NCI-H128 (cell line): ENCODE measurements at regions not wholly inside any gene's neighbourhood (a gene's known extent, or its start where the extent isn't known, plus 50 kb on each side); places are given as distances from the start of the nearest gene placed in this dataset.
"Not testable (repeated sequence)": the region's sequence is repeated elsewhere in the genome, so short reads cannot be mapped to it uniquely, and the experiment has no call there.

Experiments
- DNase-seq: peaks from one replicate; lab custom pipeline; 2025; ENCODE audit not compliant: unreplicated experiment; lab: John Stamatoyannopoulos, UW

- DNase-seq, result no peak
These were observed 220.8 kb upstream of the ATP10A start for GRCh38 chr15:26083896-26084295.

- DNase-seq, result no peak
These were observed 220.3 kb upstream of the ATP10A start for GRCh38 chr15:26083457-26083856.

GRCh38 chr15:26082221-26083109, 219.3 kb upstream of the ATP10A start:
- DNase-seq, result peak; percentile 80

- no peak for DNase-seq
These were observed 218.7 kb upstream of the ATP10A start for GRCh38 chr15:26081758-26082220.

GRCh38 chr15:26075770-26076169, 212.6 kb upstream of the ATP10A start:
- no peak for DNase-seq

- no peak for DNase-seq
These were observed 210.6 kb upstream of the ATP10A start for GRCh38 chr15:26073430-26074333.

GRCh38 chr15:26070095-26070532, 207.0 kb upstream of the ATP10A start:
- DNase-seq, result no peak

- DNase-seq, result no peak
These were observed 206.1 kb upstream of the ATP10A start for GRCh38 chr15:26069231-26069641.

- DNase-seq, result no peak
These were observed 203.8 kb upstream of the ATP10A start for GRCh38 chr15:26066896-26067295.

GRCh38 chr15:26065723-26066122, 202.6 kb upstream of the ATP10A start:
- DNase-seq, result no peak

- no peak for DNase-seq
These were observed 198.1 kb upstream of the ATP10A start for GRCh38 chr15:26061248-26061647.

- DNase-seq, result not testable (repeated sequence)
These were observed 193.6 kb upstream of the ATP10A start for GRCh38 chr15:26056766-26057165.

- no peak for DNase-seq
These were observed 188.9 kb upstream of the ATP10A start for GRCh38 chr15:26051761-26052675.

GRCh38 chr15:26050984-26051383, 187.9 kb upstream of the ATP10A start:
- no peak for DNase-seq

- no peak for DNase-seq
These were observed 187.0 kb upstream of the ATP10A start for GRCh38 chr15:26049900-26050657.

- no peak for DNase-seq
These were observed 185.5 kb upstream of the ATP10A start for GRCh38 chr15:26048669-26049068.

- no peak for DNase-seq
These were observed 182.4 kb upstream of the ATP10A start for GRCh38 chr15:26045516-26045915.

GRCh38 chr15:26043018-26043417, 179.9 kb upstream of the ATP10A start:
- DNase-seq, result no peak

GRCh38 chr15:26038693-26039092, 175.6 kb upstream of the ATP10A start:
- DNase-seq, result no peak

GRCh38 chr15:26037369-26037768, 174.2 kb upstream of the ATP10A start:
- DNase-seq, result no peak
